Vagina (tissue), 2 donors: ENCODE measurements at regions not wholly inside any gene's neighbourhood (a gene's known extent, or its start where the extent isn't known, plus 50 kb on each side); places are given as distances from the start of the nearest gene placed in this dataset.

Experiments used
- DNase-seq, 2 donors: peaks; one replicate each; pipeline ENCODE4 v3.0.0-alpha.2; 2017; ENCODE audit errors: extremely low spot score in 2 of 2
- H3K27ac ChIP-seq: fragments of 200-600 bp; sonication (generic); one replicate; pipeline ENCODE4 v1.5.1; 2019
- H3K27me3 ChIP-seq: fragments of 200-600 bp; sonication (generic); one replicate; pipeline ENCODE4 v1.5.1; 2019
- H3K36me3 ChIP-seq, 2 donors: fragments of 200-600 bp; sonication (generic); one replicate each; pipeline ENCODE4 v1.5.1; 2017 to 2019
- H3K4me1 ChIP-seq: fragments of 200-600 bp; sonication (generic); one replicate; pipeline ENCODE4 v1.5.1; 2019
- H3K4me3 ChIP-seq, 2 donors: fragments of 200-600 bp; sonication (generic); 1 replicate in 1 of 2; 2 replicates in 1 of 2; pipeline ENCODE4 v1.5.1; 2016 to 2019
- H3K9me3 ChIP-seq: fragments of 200-600 bp; sonication (generic); one replicate; pipeline ENCODE4 v1.5.1; 2019
- POLR2A ChIP-seq, 2 donors: fragments of 450-650 bp; IDR thresholded peaks; one replicate each; pipeline ENCODE4 v1.6.1; 2017; ENCODE audit warnings: antibody characterized with exemption in 2 of 2, mild to moderate bottlenecking in 2 of 2, moderate library complexity in 2 of 2
- POLR2AphosphoS5 ChIP-seq, 2 donors: sonication (generic); formaldehyde crosslinking; IDR thresholded peaks; one replicate each; pipeline ENCODE4 v1.9.0; 2017; ENCODE audit warnings: antibody characterized with exemption in 2 of 2, mild to moderate bottlenecking in 2 of 2, low read depth in 1 of 2; ENCODE audit not compliant: insufficient read depth in 1 of 2
- intact Hi-C: fragments of 100-400 bp; cut with DNase I; formaldehyde crosslinking; loops from one replicate; pipeline ENCODE4 v1.15.1; 2023
- TF ChIP-seq, protein P1 (sequence below), 3 experiments: fragments of 450-650 bp in 2 of 3; fragments of 200-600 bp in 1 of 3; sonication (generic) in 1 of 3; IDR thresholded peaks; one replicate each; pipeline ENCODE4 v1.5.1; 2017 to 2019; ENCODE audit warnings: antibody characterized with exemption in 3 of 3, mild to moderate bottlenecking in 2 of 3, moderate library complexity in 2 of 3

DNA sequence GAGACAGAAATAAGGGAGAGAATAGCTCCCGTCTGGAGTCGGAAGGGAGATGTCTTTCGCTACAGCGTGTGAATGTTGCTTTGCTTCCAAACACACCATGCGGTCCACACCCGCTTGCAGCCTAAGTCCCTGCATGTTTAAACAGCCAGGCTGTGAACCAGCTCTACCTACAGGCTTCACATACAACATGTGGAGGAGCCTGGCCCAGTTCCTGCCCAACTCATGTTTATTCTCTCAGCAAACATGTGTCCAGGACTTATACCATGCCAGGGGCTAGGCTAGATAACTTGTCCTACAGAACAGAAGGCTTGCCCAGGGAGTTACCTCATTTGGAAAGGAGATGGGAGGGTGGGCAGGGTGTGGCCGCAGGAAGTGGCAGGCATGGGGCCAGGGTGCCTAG, 181.5 kb downstream of the FOXO1 start:
- Histone ChIP-seq H3K27ac (no peak overlapping the region), H3K4me1 (no peaks in the 10 kb centered on the region), H3K9me3 (no peaks in the 10 kb centered on the region), H3K27me3 (no peaks in the 10 kb centered on the region), H3K4me3 (no peak overlapping the region), H3K36me3 (no peaks in the 10 kb centered on the region)
- TF ChIP-seq, protein P1, sequence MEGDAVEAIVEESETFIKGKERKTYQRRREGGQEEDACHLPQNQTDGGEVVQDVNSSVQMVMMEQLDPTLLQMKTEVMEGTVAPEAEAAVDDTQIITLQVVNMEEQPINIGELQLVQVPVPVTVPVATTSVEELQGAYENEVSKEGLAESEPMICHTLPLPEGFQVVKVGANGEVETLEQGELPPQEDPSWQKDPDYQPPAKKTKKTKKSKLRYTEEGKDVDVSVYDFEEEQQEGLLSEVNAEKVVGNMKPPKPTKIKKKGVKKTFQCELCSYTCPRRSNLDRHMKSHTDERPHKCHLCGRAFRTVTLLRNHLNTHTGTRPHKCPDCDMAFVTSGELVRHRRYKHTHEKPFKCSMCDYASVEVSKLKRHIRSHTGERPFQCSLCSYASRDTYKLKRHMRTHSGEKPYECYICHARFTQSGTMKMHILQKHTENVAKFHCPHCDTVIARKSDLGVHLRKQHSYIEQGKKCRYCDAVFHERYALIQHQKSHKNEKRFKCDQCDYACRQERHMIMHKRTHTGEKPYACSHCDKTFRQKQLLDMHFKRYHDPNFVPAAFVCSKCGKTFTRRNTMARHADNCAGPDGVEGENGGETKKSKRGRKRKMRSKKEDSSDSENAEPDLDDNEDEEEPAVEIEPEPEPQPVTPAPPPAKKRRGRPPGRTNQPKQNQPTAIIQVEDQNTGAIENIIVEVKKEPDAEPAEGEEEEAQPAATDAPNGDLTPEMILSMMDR (IDR thresholded peaks at IDR 0.05) = no peak
- no peak for TF ChIP-seq POLR2AphosphoS5 (IDR thresholded peaks at IDR 0.05; ENCODE audit: insufficient read depth in 1 of 2, low read depth in 1 of 2)
- TF ChIP-seq POLR2A (IDR thresholded peaks at IDR 0.05) = no peak
- DNase-seq = no peak
- intact Hi-C loops = no loop called here

DNA sequence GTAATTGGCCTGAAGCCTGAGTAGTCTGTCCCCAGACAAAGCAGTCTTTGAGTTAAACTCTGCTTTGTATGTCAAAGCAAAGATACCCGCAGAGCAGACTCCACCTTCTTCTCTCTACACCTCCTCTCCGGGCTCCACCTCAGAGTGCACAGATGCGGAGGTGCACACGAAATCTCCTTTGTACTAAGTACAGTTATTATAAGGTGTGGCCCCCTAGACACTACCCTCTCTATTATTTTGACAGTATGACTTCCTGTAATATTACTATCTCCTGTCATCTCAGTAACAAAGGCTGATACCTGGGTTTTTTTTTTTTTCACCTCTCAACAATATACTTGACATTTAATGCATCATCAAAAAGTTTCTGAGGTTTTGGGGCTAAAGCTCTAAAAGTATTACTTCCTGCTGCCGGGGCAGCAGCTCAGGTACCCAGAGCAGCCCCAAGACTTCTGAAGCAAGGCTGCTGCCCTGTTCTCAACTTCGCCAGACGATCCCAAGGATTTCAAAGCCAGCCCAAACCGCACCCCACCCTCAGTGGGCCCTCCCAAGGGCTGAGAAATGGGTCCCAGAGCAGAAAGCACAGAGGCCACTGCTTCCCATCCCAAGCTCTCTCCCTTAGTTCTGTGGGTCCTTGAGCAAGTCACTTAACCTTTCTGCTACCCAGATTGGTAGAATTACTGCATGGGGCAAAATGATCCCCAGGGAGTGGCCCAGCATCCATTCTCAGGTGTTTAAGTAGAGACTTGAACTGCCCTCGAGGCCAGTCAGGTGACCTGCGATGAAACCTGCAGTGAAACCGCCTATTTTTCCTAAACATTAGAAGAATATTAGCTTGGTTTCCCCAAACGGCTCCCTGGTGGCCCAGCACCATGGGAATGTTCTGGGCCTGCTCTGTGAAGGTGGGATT, 180.6 kb downstream of the FOXO1 start:
- intact Hi-C loops = no loop called here
- TF ChIP-seq, protein P1 (IDR thresholded peaks at IDR 0.05) = no peak
- no peak for TF ChIP-seq POLR2A (IDR thresholded peaks at IDR 0.05)
- no peaks in the 10 kb centered on the region for H3K4me1 ChIP-seq
- no peaks in the 10 kb centered on the region for H3K27me3 ChIP-seq
- H3K36me3 ChIP-seq = no peaks in the 10 kb centered on the region
- no peak overlapping the region for H3K27ac ChIP-seq
- no peak for DNase-seq
- H3K4me3 ChIP-seq = no peak overlapping the region
- H3K9me3 ChIP-seq = no peaks in the 10 kb centered on the region

DNA sequence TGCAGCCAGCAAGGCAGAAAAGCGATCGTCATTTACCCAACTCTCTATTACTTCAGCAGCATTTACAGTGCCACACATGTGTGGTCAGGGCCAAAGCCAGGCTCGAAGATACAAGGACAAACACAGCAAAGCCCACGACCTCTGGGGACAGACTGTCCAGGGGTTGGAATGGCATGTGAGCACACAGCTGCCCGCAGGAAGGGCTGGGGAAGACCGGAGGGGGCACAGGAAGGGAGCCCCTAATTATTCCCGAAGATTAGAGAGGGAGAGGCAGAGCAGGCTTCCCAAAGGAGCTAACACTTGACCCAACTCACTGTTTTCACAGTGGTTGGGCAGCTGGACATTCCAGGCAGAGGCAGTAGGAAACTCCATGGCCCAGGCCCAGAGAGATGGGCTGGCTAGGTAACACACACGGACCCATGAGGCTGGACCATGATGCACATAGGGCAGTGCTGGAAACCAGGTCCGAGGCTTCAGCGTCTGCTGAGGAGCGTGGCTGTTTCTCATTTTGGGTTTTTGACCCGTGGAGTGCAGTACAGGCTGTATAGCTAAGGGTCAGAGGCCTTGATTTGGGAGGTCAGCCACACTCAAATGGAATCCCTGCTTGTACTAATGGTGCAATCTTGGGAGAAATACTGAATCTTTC, 179.8 kb downstream of the FOXO1 start:
- Histone ChIP-seq H3K27ac (no peak overlapping the region), H3K36me3 (no peaks in the 10 kb centered on the region), H3K4me1 (no peaks in the 10 kb centered on the region), H3K27me3 (no peaks in the 10 kb centered on the region), H3K9me3 (no peaks in the 10 kb centered on the region), H3K4me3 (no peak overlapping the region)
- DNase-seq = no peak
- intact Hi-C loops = no loop called here
- no peak for TF ChIP-seq POLR2AphosphoS5 (IDR thresholded peaks at IDR 0.05; ENCODE audit: insufficient read depth in 1 of 2, low read depth in 1 of 2)
- TF ChIP-seq POLR2A (IDR thresholded peaks at IDR 0.05) = no peak
- TF ChIP-seq, protein P1 (IDR thresholded peaks at IDR 0.05) = no peak

DNA sequence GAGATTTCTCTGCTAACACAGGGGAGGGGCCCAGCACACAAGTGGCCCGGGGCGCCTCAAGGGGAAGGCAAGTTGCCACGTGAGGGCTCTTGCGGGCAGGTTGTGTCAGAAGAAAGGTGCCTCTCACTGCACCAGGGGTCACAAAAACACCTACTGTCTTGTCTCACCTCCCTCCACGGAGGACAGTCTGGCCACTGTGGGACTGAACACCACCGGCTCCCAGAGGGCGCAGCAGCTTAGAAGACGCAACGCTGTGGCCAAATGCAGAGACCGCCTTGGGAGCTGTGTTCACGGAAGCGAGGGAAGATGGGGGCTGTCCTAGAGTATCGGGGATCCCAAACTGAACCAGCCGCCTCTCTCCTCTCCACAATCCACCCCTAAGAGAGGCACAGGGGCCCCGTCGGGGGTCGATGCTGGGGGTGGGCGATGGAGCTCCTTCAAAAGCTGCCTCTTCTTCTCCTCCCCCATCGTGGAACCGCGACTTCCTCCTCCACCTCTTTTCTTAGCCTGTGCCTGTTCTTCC, 177.5 kb downstream of the FOXO1 start:
- intact Hi-C loops = no loop called here
- no peak for DNase-seq
- H3K4me3 ChIP-seq = no peak overlapping the region
- H3K9me3 ChIP-seq = no peaks in the 10 kb centered on the region
- no peaks in the 10 kb centered on the region for H3K27me3 ChIP-seq
- H3K4me1 ChIP-seq = no peaks in the 10 kb centered on the region
- H3K36me3 ChIP-seq = no peaks in the 10 kb centered on the region
- no peak overlapping the region for H3K27ac ChIP-seq
- no peak for TF ChIP-seq POLR2AphosphoS5 (IDR thresholded peaks at IDR 0.05; ENCODE audit: insufficient read depth in 1 of 2, low read depth in 1 of 2)
- no peak for TF ChIP-seq POLR2A (IDR thresholded peaks at IDR 0.05)
- TF ChIP-seq, protein P1 (IDR thresholded peaks at IDR 0.05) = no peak
